Spleen (tissue), 7 donors: ENCODE measurements at regions not wholly inside any gene's neighbourhood (a gene's known extent, or its start where the extent isn't known, plus 50 kb on each side); places are given as distances from the start of the nearest gene placed in this dataset.

Experiments
- POLR2A ChIP-seq, 3 donors: fragments of 450-650 bp; IDR thresholded peaks; one replicate each; pipeline ENCODE4 v1.5.1; 2017; ENCODE audit warnings: antibody characterized with exemption in 3 of 3, mild to moderate bottlenecking in 1 of 3
- TF ChIP-seq, protein P1 (sequence below), 11 experiments: fragments of 200-600 bp in 7 of 11; fragments of 450-650 bp in 4 of 11; sonication (generic) in 4 of 11; IDR thresholded peaks in 8 of 11; conservative IDR thresholded peaks in 3 of 11; 1 replicate in 7 of 11; 2 replicates in 4 of 11; pipeline versions ENCODE4 v1.4.0 to v1.8.0; 2016 to 2021; ENCODE audit warnings: antibody characterized with exemption in 11 of 11, inconsistent platforms in 4 of 11, mild to moderate bottlenecking in 1 of 11
- donor health status: DM: no; HTN: no; CAD: no; lungs with moderate emphysema.
- donor health status: DM: no; HTN: no; CAD: no.
- donor health status: DM: no; HTN: no; CAD: no.

DNA sequence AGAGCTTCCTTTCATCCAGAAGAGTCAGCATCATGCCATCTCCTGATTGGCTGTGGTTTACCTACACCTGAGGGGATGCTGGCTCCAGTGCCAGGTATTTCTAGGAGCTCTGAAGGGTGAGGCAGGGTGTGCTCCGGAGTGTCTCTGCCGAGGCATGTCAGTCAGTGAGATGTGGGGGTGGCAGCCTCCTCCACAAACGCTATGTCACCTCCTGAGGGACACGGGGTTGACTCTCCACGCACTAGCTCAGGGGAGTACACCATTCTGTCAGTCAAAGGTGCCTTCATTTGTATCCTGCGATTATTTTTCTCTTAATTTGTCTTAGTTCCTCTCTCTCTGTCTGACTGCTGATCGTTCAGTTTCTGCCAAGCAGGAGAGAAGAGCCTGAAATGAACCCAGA lies 604.5 kb downstream of the VRK1 start:
- TF ChIP-seq, protein P1, sequence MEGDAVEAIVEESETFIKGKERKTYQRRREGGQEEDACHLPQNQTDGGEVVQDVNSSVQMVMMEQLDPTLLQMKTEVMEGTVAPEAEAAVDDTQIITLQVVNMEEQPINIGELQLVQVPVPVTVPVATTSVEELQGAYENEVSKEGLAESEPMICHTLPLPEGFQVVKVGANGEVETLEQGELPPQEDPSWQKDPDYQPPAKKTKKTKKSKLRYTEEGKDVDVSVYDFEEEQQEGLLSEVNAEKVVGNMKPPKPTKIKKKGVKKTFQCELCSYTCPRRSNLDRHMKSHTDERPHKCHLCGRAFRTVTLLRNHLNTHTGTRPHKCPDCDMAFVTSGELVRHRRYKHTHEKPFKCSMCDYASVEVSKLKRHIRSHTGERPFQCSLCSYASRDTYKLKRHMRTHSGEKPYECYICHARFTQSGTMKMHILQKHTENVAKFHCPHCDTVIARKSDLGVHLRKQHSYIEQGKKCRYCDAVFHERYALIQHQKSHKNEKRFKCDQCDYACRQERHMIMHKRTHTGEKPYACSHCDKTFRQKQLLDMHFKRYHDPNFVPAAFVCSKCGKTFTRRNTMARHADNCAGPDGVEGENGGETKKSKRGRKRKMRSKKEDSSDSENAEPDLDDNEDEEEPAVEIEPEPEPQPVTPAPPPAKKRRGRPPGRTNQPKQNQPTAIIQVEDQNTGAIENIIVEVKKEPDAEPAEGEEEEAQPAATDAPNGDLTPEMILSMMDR (IDR thresholded peaks at IDR 0.05 in 8 of 11, conservative IDR thresholded peaks at IDR 0.05 in 3 of 11), result no peak
- TF ChIP-seq POLR2A (IDR thresholded peaks at IDR 0.05), result no peak
